GM19328 (cell line): ENCODE measurements at regions not wholly inside any gene's neighbourhood (a gene's known extent, or its start where the extent isn't known, plus 50 kb on each side); places are given as distances from the start of the nearest gene placed in this dataset.
"Not testable (repeated sequence)": the region's sequence is repeated elsewhere in the genome, so short reads cannot be mapped to it uniquely, and the experiment has no call there.

Experiments used
- ATAC-seq: cut with Tn5 transposase; IDR thresholded peaks from one replicate; pipeline ENCODE4 v1.9.1; 2021; ENCODE audit warnings: mild to moderate bottlenecking, moderate library complexity; ENCODE audit not compliant: unreplicated experiment

DNA sequence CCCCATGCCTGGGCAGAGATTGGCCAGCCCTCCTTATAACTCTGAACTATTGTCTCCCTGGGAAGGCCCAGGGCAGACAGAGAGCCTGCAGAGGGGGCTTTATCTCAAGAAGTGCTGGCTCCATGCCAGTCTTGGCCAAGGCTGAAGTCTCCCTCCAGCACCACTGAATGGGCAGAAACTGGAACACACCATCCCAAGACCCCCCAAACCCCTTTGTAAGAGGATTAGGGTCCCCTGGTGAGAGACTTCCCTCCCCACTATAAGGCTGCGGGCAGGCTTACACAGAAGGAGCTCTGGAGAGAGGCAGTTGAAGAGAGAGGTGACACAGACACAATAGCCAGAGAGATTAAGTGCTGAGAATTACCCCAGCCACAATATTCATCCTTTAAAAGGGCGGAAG is 97.2 kb downstream of the NAV1 start:
- ATAC-seq, result no peak

DNA sequence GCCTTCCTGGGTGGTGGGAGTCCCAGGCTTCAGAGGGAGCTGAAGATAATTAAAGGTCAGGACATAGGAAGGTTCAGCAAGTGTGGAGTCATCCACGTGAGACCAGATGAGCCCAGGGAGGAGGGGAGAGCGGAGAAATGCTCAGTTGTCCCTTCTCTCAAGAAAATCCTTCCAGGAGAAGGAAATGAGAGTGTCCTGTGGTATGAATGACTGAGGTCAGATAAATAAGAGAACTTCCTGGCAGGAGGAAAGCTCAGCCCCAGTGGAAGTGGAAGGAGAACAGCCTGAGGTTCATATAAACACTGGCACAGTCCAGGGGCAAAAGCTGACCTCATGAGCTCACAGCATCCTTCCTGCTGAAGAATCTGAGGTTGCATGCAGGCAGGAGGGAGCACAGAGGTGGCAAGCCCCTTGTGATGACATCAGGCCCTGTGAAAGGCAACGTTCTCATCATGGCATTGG is 97.6 kb downstream of the NAV1 start:
- ATAC-seq, result no peak

DNA sequence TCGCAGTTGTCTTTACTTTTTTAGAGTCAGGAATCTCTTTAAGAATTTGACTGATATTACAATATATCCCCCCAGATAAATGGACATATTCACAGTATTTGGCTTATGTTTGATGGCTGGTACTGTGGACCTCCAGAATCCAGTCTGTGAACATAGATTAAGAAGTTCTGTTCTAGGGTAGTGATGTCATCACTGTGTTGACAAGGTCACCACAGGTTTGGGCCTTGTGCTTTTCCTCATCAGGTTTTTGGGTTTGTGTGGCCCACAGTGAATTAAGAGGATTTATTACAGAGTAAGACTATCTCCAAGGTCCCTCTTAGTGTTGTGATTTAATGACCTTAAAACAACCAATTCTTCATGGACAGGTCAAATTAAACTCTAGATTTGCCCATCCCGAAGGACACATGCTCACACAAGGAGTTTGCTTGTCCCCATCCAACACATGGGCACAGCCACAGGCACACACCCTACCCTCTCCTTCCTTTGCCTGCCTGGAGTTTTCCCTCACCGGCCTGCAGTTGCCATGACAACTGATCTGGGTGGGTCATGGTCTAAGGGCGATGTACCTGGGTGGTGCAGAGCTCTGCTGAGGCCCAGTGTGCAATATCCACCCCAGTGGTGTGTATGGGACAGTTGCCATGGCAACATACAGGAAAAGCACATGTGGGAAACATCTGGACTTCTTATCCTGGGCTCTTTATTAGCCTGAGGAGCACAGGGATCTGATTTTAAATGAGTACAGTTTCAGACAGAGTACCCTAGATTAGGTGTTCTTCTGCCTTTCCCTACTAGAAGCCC is 98.6 kb downstream of the NAV1 start:
- no peak for ATAC-seq

DNA sequence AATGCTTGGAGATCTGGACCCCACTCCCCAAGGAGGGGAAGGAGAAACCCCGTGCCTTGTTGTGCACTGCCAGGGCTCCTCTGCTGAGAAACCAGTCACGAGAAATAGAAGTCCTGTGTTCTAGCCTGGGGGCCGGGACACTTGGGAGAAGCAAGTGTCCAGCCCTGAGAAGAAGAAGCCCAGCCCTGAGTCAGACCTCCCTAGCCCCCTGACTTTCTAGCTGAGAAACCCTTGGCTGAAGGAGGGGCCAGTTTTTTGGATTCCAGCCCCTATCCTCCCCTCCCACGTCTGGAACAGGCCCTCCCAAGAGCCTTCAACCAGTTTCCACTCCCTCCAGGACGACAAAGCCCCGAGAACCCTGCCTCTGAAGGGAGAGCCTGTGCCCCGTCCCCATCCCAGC is 100.5 kb downstream of the NAV1 start:
- ATAC-seq, result no peak

DNA sequence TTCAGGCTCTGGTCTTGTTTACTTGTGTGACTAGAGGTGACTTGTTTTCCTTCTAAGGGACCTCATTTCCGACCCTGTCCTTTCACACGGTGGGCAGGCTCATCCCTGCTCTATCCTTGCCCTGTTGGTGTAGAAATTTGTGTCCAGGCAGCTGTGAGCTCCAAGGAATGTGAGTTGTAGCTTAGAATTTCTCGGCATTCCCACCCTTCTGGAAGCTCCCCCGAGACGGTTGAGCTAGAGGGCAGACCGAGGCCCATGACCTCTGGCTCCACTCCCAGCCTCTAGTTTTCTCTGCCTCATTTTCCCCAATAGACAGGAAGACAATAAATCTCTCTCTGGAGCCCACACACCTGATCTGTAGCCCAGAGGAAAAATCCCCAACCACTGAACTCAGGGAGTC is 100.9 kb downstream of the NAV1 start:
- ATAC-seq, result no peak

DNA sequence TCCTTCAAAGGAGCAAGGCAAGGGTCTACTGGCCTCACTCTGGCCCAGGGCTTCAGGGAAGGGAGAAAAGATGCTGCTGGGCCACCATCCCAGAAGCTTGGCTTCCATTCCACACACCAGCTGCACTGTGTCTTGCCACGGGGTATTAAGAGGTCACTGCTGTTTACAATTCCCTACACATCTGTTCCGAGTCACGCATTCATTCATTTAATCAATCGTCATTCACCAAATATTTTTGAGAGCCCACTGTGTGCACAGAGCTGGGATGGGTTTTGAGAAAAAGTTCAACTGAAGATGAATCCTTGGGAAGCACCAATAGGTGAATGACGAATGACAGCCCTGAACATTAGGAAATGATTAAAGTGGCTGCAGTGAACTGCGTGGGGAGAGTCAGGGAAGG is 101.7 kb downstream of the NAV1 start:
- no peak for ATAC-seq

DNA sequence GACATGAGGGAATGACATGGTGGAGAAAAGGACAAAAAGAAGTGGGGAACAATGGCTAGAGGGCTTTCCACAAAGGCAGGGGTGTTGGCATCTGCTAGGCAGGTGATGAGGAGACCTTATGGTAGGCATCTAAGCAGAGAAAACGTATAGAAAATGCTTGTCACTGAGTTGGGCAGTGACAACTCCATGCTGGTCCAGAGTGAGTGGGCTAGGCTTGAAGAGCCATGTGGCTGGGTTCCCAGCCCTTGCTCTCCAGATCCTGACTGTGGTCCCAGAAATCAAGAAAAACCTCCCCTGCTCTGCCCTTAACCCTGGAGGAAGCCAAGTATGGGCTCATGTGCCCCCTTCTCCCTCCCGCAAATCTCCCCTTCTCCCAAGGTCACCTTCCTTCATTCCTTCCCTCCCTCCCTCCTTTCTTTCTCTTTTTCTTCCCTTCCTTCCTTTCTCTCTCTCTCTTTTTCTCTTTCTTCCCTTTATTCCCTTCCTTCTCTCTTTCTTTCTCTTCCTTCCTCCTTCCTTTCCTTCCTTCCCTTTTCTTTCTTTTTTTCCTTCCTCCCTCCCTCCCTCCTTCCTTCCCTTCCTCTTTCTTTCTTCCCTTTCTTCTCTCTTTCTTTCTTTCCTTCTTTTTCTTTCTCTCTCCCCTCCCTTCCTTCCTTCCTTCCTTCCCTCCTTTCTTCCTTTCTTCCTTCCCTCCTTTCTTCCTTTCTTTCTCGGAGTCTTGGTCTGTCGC is 102.8 kb downstream of the NAV1 start:
- no peak for ATAC-seq

DNA sequence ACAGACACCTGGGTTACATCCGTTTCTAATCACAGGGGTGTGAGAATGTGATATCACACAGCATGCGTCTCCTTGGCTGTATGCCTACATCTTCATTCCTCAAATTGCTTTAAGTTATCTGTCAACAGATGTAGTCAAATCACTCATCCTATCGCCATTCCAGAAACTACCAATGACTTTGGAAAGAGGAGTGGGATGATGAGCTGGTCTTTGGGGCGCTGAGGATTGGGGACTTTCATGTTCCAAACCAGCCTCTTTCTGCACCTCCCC is 104.8 kb downstream of the NAV1 start:
- no peak for ATAC-seq

DNA sequence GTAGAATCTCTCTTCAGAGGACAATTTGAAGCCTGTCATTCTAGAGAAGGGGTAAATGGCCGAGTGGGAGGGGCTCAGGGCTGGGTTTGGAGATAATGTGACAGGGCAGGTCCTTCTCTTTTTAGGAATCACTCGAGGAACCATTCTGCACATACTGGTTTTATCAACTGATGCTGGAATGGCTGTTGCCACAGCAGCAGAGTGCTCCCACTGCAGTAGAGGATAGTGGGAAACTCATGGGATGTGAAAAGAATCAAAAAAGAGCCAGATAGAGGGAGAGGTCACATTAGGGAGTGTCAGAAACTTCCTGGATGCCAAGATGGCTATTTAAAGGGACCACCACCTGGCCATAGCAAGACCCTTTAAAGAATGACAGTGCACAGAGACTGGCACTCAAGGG is 105.3 kb downstream of the NAV1 start:
- ATAC-seq, result no peak

DNA sequence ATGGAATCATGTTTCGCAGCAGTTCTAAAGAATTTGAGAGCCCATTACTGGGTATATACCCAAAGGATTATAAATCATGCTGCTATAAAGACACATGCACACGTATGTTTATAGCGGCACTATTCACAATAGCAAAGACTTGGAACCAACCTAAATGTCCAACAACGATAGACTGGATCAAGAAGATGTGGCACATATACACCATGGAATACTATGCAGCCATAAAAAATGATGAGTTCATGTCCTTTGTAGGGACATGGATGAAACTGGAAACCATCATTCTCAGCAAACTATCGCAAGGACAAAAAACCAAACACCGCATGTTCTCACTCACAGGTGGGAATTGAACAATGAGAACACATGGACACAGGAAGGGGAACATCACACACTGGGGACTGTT is 106.1 kb downstream of the NAV1 start:
- not testable (repeated sequence) for ATAC-seq

DNA sequence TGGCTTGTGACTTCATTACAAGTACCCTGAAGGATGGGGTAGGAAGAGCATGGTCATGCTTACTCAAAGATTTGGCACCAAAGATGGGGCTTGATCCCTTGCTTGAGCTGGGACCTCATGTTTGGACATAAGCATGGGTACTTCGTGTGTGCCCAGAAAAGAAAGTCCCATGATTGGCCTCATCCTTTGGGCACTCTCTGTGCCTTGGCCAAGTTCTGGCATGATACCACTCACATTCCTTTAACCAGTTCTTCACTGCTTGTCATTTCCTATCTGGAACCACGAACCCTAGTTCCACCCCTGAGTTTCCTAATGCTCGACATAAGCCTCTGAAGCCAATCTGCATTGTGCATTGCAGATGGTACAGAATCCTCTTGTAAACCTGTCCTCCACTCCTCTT is 107.0 kb downstream of the NAV1 start:
- ATAC-seq, result no peak

DNA sequence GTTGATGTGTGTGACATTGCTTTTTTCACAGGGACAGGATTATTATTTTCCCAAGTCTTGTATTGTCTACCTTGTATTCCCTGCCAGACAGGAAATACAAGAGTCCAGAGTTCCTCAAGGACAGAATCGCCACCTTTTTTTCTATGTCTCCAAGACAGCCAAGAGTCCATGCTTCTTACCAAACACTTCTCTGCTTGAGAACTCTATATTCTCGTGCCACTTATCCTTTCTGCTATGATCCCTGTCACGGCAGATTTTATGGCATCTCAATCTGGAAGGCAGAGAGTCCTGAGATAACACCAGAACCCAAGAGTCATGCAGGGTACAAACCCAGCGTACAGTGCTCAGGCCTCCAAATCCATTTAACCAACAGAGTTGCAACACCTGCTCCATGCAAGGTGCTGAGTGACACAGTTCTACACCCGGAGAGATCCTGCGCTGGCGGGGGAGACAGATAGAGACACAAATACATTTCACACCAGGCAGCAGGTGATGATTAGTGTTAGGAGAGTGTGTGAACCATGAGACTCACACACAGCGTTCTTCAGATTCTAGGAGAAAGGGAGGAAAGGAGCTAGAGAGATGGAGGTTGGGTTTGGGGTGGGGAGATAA is 107.6 kb downstream of the NAV1 start:
- ATAC-seq, result no peak

DNA sequence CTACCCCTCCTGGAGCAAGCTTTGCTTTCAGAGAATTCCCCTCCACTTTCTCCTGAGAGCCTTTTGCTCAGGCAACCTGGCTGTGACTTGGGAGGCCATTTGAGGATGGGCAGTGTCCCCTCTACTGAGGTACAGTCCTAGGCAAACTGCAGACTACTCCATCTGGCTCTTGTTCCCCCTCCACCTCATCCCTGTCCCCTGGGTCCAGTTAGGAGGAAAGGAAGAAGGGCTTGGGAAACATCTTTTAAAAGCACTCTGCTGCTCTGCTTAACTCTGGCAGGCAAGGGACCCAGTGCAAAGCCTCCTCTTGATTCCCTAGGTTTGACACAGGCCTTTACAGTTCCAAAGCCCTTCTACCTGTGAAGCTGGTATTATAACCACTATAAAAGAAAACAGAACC is 108.2 kb downstream of the NAV1 start:
- ATAC-seq, result no peak

DNA sequence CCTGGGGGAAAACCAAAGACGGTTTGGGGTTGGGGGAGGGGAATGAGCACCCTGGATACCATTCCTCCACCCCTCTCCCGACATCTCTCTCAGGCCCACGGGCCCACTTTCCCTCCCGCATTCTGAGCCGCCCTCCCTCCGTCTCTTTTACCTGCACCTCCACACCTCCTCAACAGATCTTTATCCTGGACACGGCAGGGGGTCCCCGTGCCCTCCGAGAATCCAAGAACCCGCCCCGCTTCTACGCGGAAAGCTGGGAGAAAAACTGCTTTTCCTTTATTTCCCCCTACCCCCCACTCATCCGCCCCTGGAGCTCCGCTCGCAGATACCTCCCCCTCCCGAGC is 108.8 kb downstream of the NAV1 start:
- ATAC-seq, result no peak

DNA sequence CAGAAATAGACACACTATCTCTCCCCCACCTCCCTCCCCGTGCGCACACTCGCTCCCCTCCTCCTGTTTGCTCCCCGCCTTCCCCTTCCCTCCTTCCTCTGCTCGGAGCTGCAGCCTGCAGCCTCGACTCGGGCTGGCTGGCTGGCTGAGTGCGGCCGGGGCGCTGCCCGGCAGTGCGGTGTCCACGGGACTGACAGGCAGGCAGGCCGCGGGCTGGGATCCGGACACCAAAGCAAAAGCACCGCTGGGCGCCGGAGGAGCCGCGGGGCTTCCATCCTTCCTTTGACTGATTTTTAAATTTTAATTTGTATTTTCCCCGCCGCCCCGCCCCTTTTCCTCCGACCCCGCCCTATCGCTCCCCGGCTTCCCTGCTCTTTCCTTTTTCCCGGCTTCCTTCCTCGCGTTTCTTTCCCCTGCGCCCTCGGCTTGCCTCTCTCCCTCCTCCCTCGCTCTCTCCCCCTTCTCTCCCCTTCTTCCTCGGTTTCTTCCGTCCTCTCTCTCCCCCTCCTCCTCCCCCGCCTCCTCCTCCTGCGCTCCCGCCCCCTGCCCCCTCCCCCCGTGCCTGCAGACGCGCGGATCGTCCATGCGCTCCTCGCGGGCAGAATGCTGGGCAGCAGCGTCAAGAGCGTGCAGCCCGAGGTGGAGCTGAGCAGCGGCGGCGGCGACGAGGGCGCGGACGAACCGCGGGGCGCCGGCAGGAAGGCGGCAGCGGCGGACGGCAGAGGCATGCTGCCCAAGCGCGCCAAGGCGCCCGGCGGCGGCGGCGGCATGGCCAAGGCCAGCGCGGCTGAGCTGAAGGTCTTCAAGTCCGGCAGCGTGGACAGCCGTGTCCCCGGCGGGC is 109.4 kb downstream of the NAV1 start:
- no peak for ATAC-seq

DNA sequence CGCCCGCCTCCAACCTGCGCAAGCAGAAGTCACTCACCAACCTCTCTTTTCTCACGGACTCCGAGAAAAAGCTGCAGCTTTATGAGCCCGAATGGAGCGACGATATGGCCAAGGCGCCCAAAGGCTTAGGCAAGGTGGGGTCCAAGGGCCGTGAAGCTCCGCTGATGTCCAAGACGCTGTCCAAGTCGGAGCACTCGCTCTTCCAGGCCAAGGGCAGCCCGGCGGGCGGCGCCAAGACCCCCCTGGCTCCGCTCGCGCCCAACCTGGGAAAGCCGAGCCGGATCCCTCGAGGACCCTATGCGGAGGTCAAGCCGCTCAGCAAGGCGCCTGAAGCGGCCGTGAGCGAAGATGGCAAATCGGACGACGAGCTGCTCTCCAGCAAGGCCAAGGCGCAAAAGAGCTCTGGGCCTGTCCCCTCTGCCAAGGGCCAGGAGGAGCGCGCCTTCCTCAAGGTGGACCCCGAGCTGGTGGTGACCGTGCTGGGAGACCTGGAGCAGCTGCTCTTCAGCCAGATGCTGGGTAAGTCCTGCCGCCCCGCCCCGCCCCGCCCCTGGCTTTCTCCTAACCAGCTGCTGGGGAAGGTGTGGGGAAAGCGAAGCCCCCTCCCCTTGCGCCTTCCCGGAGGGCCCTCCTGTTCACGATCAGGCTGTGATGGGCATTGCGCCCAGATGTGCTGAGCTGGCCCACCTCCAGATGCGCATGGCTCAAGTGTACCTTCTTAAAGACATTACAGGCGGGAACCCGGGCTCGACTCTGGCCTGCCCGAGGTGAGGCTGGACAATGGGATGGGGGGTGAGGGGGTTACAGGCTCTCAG is 110.2 kb downstream of the NAV1 start:
- no peak for ATAC-seq

DNA sequence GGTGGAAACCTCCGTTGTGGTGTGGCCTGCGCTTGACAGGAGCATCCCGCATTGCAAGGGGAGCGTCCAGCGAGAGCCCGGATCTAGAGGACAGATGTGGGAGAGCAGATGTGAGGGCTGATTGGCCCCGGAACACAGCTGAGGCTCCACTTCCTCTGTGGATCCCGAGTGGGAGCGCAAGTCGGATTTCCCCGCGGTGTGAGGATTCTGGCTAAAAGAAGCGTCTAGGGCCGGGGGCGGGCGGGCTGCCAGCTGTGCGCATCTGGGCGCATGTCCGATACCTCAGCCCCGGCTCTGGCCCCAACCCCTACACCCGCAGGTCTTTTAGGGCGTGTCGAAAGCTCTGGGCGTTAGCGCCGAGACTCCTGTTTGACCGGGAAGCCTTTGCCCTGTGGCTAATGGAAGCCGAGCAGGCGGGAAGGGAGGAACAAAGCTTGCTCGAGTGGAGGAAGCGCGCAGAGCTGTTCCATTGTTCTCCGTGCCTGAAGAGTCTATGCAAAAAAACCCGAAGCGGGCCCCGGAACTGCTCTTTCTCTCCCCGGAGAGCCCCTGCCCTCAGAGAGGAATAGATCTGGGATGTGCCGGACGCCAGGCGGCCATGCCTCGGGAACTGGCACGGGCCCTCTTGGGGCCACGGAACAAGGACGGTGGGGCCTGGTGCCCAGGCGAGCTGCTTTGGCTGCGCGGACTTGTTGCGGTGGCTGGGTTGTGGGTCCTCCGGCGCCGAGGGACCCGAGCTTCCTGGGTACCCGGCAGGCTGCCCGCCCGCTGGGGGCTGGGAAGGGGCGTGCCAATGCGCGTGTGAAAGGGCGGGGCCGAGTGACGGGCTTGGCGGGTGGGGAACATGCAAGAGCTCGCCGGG is 111.1 kb downstream of the NAV1 start:
- ATAC-seq, result no peak

DNA sequence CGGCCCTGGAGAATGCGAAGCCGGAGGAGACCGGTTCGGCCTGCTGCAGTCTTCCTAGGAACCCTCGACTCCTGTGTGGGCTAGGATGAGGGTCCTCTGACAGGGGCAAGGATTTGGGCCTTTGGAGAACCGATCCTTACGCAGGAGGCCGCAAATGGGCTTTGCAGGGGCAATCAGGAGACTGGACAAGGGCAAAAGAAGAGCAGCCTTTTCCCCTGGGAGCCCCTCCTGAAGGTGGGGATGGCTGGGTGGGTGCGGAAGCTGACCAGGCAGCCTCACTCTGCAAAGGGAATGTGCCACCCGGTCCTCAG is 111.7 kb downstream of the NAV1 start:
- no peak for ATAC-seq

DNA sequence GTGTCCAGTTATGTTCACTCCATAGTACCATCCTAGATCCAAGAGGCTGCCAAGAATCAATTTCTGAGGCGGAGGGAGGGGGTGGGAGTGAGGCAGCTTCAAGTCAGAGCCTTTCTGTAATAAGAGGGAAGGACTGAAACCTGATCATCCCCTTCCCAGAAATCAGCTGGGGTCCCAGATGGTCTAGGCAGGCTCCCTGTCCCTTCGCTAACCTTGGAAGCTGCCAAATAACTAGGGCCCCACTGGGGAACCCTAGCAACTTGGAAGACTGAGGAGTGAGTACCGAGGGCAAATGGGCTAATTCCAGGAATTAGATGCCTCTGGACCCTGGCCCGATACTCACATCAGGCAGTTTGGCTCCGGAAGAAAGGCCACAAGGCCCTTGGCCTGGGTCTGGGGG is 113.3 kb downstream of the NAV1 start:
- ATAC-seq, result no peak

DNA sequence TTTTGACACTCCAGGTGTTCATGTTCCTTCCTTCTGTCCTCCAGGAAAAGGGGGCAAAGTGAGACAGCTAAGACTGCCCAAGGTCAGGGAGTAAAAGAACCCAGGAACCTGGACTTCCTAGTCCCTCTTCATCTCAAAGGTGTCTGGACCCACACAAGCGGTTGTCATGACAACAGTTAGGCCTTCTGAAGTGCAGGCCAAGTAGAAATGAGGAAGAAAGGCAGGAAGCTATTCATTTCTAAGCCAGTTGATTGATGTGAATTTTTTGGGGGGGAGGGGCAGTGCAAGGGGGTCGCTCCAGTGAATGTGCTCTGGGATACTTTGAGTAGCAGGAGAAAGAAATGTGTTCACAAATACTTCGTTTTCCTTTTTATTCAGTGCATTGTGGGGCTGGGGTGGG is 114.3 kb downstream of the NAV1 start:
- ATAC-seq, result no peak
